Mesenchymal stem cell (in vitro differentiated cells and primary cell): ENCODE measurements at regions not wholly inside any gene's neighbourhood (a gene's known extent, or its start where the extent isn't known, plus 50 kb on each side); places are given as distances from the start of the nearest gene placed in this dataset.
A peak's percentile ranks its signal among the peaks of the same experiment; 100 is the strongest.

Experiments
- DNase-seq: peaks from one replicate; pipeline ENCODE4 v3.0.0-alpha.2; 2013
- H2AFZ ChIP-seq: one replicate; pipeline ENCODE4 v1.6.1; 2013; ENCODE audit warnings: low read depth, mild to moderate bottlenecking, control low read depth, inconsistent platforms, low read length, moderate library complexity
- H2AK5ac ChIP-seq: 2 replicates; pipeline ENCODE4 v1.6.1; 2013; ENCODE audit warnings: low read length, moderate library complexity, mild to moderate bottlenecking, inconsistent platforms; ENCODE audit not compliant: severe bottlenecking
- H2BK120ac ChIP-seq: one replicate; pipeline ENCODE4 v1.6.1; 2013; ENCODE audit warnings: low read depth, mild to moderate bottlenecking, inconsistent platforms, low read length, moderate library complexity
- H2BK12ac ChIP-seq, 2 experiments: one replicate each; pipeline ENCODE4 v1.6.1; 2013; ENCODE audit warnings: inconsistent platforms in 2 of 2, low read length in 2 of 2, mild to moderate bottlenecking in 2 of 2, moderate library complexity in 2 of 2, control low read depth in 1 of 2
- H2BK15ac ChIP-seq: one replicate; pipeline ENCODE4 v1.6.1; 2013; ENCODE audit warnings: mild to moderate bottlenecking, low read depth, inconsistent platforms; ENCODE audit not compliant: poor library complexity, severe bottlenecking
- H2BK5ac ChIP-seq: 2 replicates; pipeline ENCODE4 v1.6.1; 2013; ENCODE audit warnings: low read depth, mild to moderate bottlenecking, low read length, control low read depth, inconsistent platforms; ENCODE audit not compliant: poor library complexity, severe bottlenecking
- H3K14ac ChIP-seq, 2 experiments: one replicate each; pipeline ENCODE4 v1.6.1; 2013; ENCODE audit warnings: inconsistent platforms in 2 of 2, low read length in 2 of 2, control low read depth in 1 of 2, mild to moderate bottlenecking in 1 of 2, moderate library complexity in 1 of 2
- H3K18ac ChIP-seq, 2 experiments: one replicate each; pipeline ENCODE4 v1.6.1; 2013; ENCODE audit warnings: inconsistent platforms in 2 of 2, low read length in 2 of 2, control low read depth in 1 of 2, low read depth in 1 of 2, mild to moderate bottlenecking in 1 of 2
- H3K23ac ChIP-seq, 2 experiments: one replicate each; pipeline ENCODE4 v1.6.1; 2013; ENCODE audit warnings: inconsistent platforms in 2 of 2, low read length in 2 of 2, mild to moderate bottlenecking in 2 of 2, moderate library complexity in 2 of 2, control low read depth in 1 of 2
- H3K27ac ChIP-seq: 2 replicates; pipeline ENCODE4 v1.5.1; 2013; ENCODE audit warnings: mild to moderate bottlenecking, moderate library complexity, low read length, control low read depth, inconsistent platforms; ENCODE audit not compliant: poor library complexity, severe bottlenecking
- H3K27me3 ChIP-seq, 2 experiments: 2 replicates each; pipeline versions ENCODE4 v1.6.1 to v1.7.0; 2013; ENCODE audit warnings: low read length in 2 of 2, mild to moderate bottlenecking in 2 of 2, moderate library complexity in 2 of 2, control low read depth in 1 of 2, inconsistent platforms in 1 of 2; ENCODE audit not compliant: control insufficient read depth in 1 of 2, insufficient read depth in 1 of 2
- H3K36me3 ChIP-seq, 2 experiments: 2 replicates each; pipeline versions ENCODE4 v1.6.1 to v1.7.0; 2013; ENCODE audit warnings: low read length in 2 of 2, control low read depth in 1 of 2, inconsistent platforms in 1 of 2, low read depth in 1 of 2, mild to moderate bottlenecking in 1 of 2; ENCODE audit not compliant: insufficient read depth in 2 of 2, control insufficient read depth in 1 of 2
- H3K4ac ChIP-seq, 2 experiments: one replicate each; pipeline ENCODE4 v1.6.1; 2013; ENCODE audit warnings: inconsistent platforms in 2 of 2, low read length in 2 of 2, mild to moderate bottlenecking in 2 of 2, moderate library complexity in 2 of 2, control low read depth in 1 of 2, low read depth in 1 of 2
- H3K4me1 ChIP-seq: 2 replicates; pipeline ENCODE4 v1.6.1; 2013; ENCODE audit warnings: low read depth, low read length, control low read depth; ENCODE audit not compliant: control insufficient read depth, insufficient read depth
- H3K4me2 ChIP-seq: 2 replicates; pipeline ENCODE4 v1.6.1; 2013; ENCODE audit warnings: low read length, mild to moderate bottlenecking, inconsistent platforms; ENCODE audit not compliant: poor library complexity, severe bottlenecking
- H3K4me3 ChIP-seq, 2 experiments: 2 replicates each; pipeline versions ENCODE4 v1.5.1 to v1.7.0; 2013; ENCODE audit warnings: low read length in 2 of 2, mild to moderate bottlenecking in 2 of 2, control low read depth in 1 of 2, low read depth in 1 of 2; ENCODE audit not compliant: insufficient read depth in 1 of 2
- H3K79me1 ChIP-seq: replicated peaks from 2 replicates; pipeline ENCODE4 v1.6.1; 2013; ENCODE audit warnings: mild to moderate bottlenecking, control low read depth, low read length, inconsistent platforms; ENCODE audit not compliant: poor library complexity, severe bottlenecking
- H3K9ac ChIP-seq: 2 replicates; pipeline ENCODE4 v1.7.0; 2013; ENCODE audit warnings: mild to moderate bottlenecking, low read length, moderate library complexity
- H3K9me3 ChIP-seq: 2 replicates; pipeline ENCODE4 v1.7.0; 2013; ENCODE audit warnings: mild to moderate bottlenecking, low read length; ENCODE audit not compliant: control insufficient read depth
- H4K8ac ChIP-seq: one replicate; pipeline ENCODE4 v1.6.1; 2013; ENCODE audit warnings: inconsistent platforms, mild to moderate bottlenecking, low read length, moderate library complexity
- H4K91ac ChIP-seq: one replicate; pipeline ENCODE4 v1.6.1; 2013; ENCODE audit warnings: mild to moderate bottlenecking, low read length, inconsistent platforms
- WGBS: methylation state at CpG from one replicate; pipeline ENCODE4 v1.1.7; 2013; ENCODE audit warnings: mixed read lengths; 5-methylcytosine and 5-hydroxymethylcytosine counted together

DNA sequence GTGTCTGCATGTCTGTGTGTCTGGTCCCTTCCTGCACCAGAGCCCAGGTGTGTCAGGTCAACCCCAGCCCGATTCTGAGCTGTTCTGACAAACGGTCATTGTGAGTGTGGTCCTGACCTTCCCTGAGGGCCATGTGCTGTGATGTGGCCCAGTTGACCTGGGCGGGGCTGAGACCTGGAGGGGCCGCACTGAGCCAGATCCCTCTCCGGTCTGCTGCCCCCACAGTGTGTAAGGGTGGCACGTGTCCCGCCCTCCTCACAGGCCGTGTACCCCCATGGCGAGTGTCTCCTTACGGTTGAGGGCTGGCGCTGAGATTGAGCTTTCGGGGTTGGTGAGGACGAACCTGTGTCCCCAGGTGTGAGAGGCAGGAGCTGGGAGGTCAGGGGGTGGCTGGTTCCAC is 136.5 kb downstream of the MRPL36 start:
- Histone ChIP-seq H3K9ac (no peak overlapping the region), H3K9me3 (no peaks in the 10 kb centered on the region), H4K8ac (no peak overlapping the region), H3K4me3 (no peak overlapping the region), H2BK120ac (no peak overlapping the region), H3K18ac (no peak overlapping the region), H2BK12ac (no peak overlapping the region), H3K36me3 (no peaks in the 10 kb centered on the region), H3K79me1 (no peaks in the 10 kb centered on the region), H3K23ac (no peak overlapping the region), H3K4ac (no peak overlapping the region), H2BK15ac (no peak overlapping the region), H3K4me2 (no peak overlapping the region), H3K4me1 (peaks cover 5% of the 10 kb centered on the region), H2BK5ac (no peak overlapping the region), H2AK5ac (no peak overlapping the region), H3K27ac (no peak overlapping the region), H3K27me3 (peaks cover 51 to 87% of the 10 kb centered on the region in 2 experiments), H2AFZ (no peak overlapping the region), H4K91ac (no peak overlapping the region), H3K14ac (no peak overlapping the region)
- WGBS = 86% methylated on average over 12 of the region's 13 CpGs
- no peak for DNase-seq

GRCh38 chr5:1662559-1663085 is 137.0 kb downstream of the MRPL36 start:
- H3K18ac ChIP-seq = no peak overlapping the region
- H2BK15ac ChIP-seq = no peak overlapping the region
- H3K9ac ChIP-seq = no peak overlapping the region
- no peaks in the 10 kb centered on the region for H3K79me1 ChIP-seq
- H2AK5ac ChIP-seq = no peak overlapping the region
- no peak overlapping the region for H2BK5ac ChIP-seq
- no peak overlapping the region for H3K4ac ChIP-seq
- no peak overlapping the region for H3K23ac ChIP-seq
- H4K91ac ChIP-seq = peak overlapping the region; percentile 46
- WGBS = 85% methylated on average over 20 of the region's 20 CpGs
- no peak overlapping the region for H2BK12ac ChIP-seq
- no peak overlapping the region for H2BK120ac ChIP-seq
- peaks cover 49 to 86% of the 10 kb centered on the region in 2 experiments for H3K27me3 ChIP-seq
- H2AFZ ChIP-seq = no peak overlapping the region
- no peak overlapping the region for H3K27ac ChIP-seq
- H3K9me3 ChIP-seq = no peaks in the 10 kb centered on the region
- DNase-seq = no peak
- peak overlapping the region in 1 of 2 experiments; percentile 63 for H3K14ac ChIP-seq
- H3K4me1 ChIP-seq = peaks cover 4% of the 10 kb centered on the region
- no peaks in the 10 kb centered on the region for H3K36me3 ChIP-seq
- H3K4me3 ChIP-seq = no peak overlapping the region
- H3K4me2 ChIP-seq = no peak overlapping the region
- no peak overlapping the region for H4K8ac ChIP-seq

GRCh38 chr5:1661831-1662558 is 137.6 kb downstream of the MRPL36 start:
- H3K4me1 ChIP-seq = peaks cover 2% of the 10 kb centered on the region
- H3K14ac ChIP-seq = no peak overlapping the region
- no peaks in the 10 kb centered on the region for H3K9me3 ChIP-seq
- no peak overlapping the region for H4K91ac ChIP-seq
- no peaks in the 10 kb centered on the region for H3K79me1 ChIP-seq
- H3K27me3 ChIP-seq = peaks cover 53 to 90% of the 10 kb centered on the region in 2 experiments
- no peak overlapping the region for H3K4me3 ChIP-seq
- no peak overlapping the region for H2BK12ac ChIP-seq
- H3K4ac ChIP-seq = no peak overlapping the region
- no peak overlapping the region for H3K4me2 ChIP-seq
- H3K36me3 ChIP-seq = no peaks in the 10 kb centered on the region
- no peak overlapping the region for H2BK5ac ChIP-seq
- 85% methylated on average over 23 of the region's 23 CpGs for WGBS
- no peak overlapping the region for H2BK15ac ChIP-seq
- no peak overlapping the region for H3K9ac ChIP-seq
- DNase-seq = no peak
- no peak overlapping the region for H4K8ac ChIP-seq
- no peak overlapping the region for H3K23ac ChIP-seq
- no peak overlapping the region for H2AFZ ChIP-seq
- H2AK5ac ChIP-seq = no peak overlapping the region
- no peak overlapping the region for H2BK120ac ChIP-seq
- no peak overlapping the region for H3K18ac ChIP-seq
- H3K27ac ChIP-seq = no peak overlapping the region

DNA sequence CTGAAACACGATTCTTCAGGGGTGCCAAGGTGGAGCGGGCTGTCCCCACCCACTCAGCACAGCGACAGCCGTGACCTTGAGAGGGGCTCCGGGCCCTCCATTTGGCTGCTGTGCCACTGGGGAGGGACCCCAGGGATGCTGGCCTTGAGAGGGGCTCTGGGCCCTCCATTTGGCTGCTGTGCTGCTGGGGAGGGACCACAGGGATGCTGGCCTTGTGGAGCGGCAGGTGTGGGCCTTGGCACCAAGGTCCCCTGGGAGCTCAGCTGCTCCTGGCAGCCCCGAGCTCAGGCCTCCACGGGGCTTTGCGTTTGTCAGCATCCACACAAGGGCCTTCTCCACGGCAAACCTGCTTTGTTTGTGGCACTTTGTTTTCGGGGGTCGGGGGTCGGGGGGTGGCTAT is 137.6 kb upstream of the LPCAT1 start:
- no peak for DNase-seq
- Histone ChIP-seq H2AK5ac (no peak overlapping the region), H2BK15ac (no peak overlapping the region), H3K4me2 (no peak overlapping the region), H3K14ac (no peak overlapping the region), H4K8ac (no peak overlapping the region), H3K27me3 (peaks cover 48 to 89% of the 10 kb centered on the region in 2 experiments), H3K9me3 (no peaks in the 10 kb centered on the region), H3K79me1 (no peaks in the 10 kb centered on the region), H3K36me3 (no peaks in the 10 kb centered on the region), H3K23ac (no peak overlapping the region), H4K91ac (no peak overlapping the region), H2BK5ac (no peak overlapping the region), H2BK12ac (no peak overlapping the region), H3K4me1 (no peaks in the 10 kb centered on the region), H3K9ac (no peak overlapping the region), H3K27ac (no peak overlapping the region), H3K4me3 (no peak overlapping the region), H2AFZ (no peak overlapping the region), H3K18ac (no peak overlapping the region), H2BK120ac (no peak overlapping the region), H3K4ac (no peak overlapping the region)
- 86% methylated on average over 13 of the region's 13 CpGs for WGBS
